Central memory CD8-positive, alpha-beta T cell (primary cell): ENCODE measurements at regions not wholly inside any gene's neighbourhood (a gene's known extent, or its start where the extent isn't known, plus 50 kb on each side); places are given as distances from the start of the nearest gene placed in this dataset.

ENCODE experiments used
- ATAC-seq: fragments of 150-1000 bp; cut with Tn5 transposase; replicated peaks from 2 replicates; pipeline ENCODE4 v1.10.0; 2022; ENCODE audit warnings: mild to moderate bottlenecking, moderate FRiP score, moderate number of reproducible peaks; ENCODE audit not compliant: poor library complexity, severe bottlenecking; ENCODE audit errors: extremely low read depth
- DNase-seq, 2 donors: peaks; one replicate each; pipeline ENCODE4 v3.0.0; 2021; ENCODE audit warnings: low spot score in 2 of 2
- H3K27ac Mint-ChIP-seq: one replicate; pipeline ENCODE4 v1.8.0; 2022; ENCODE audit warnings: low read depth, mild to moderate bottlenecking, moderate library complexity, mixed read lengths
- H3K27me3 Mint-ChIP-seq: one replicate; pipeline ENCODE4 v1.8.0; 2022; ENCODE audit warnings: mixed read lengths
- H3K36me3 Mint-ChIP-seq: one replicate; pipeline ENCODE4 v1.8.0; 2022; ENCODE audit warnings: mild to moderate bottlenecking, moderate library complexity, mixed read lengths; ENCODE audit not compliant: insufficient read depth
- H3K4me1 Mint-ChIP-seq: one replicate; pipeline ENCODE4 v1.8.0; 2022; ENCODE audit warnings: mixed read lengths
- H3K4me3 Mint-ChIP-seq: one replicate; pipeline ENCODE4 v1.8.0; 2022; ENCODE audit warnings: mild to moderate bottlenecking, moderate library complexity, mixed read lengths
- H3K9me3 Mint-ChIP-seq: one replicate; pipeline ENCODE4 v1.8.0; 2022; ENCODE audit warnings: mixed read lengths

- Mint-ChIP-seq H3K4me3 (no peak overlapping the region), H3K36me3 (no peaks in the 10 kb centered on the region), H3K9me3 (no peaks in the 10 kb centered on the region), H3K27ac (no peak overlapping the region), H3K27me3 (peaks cover 64% of the 10 kb centered on the region), H3K4me1 (no peaks in the 10 kb centered on the region)
- no peak for DNase-seq
- ATAC-seq, result no peak
These were observed 200.4 kb downstream of the TSN start for GRCh38 chr2:121955872-121956271.

DNA sequence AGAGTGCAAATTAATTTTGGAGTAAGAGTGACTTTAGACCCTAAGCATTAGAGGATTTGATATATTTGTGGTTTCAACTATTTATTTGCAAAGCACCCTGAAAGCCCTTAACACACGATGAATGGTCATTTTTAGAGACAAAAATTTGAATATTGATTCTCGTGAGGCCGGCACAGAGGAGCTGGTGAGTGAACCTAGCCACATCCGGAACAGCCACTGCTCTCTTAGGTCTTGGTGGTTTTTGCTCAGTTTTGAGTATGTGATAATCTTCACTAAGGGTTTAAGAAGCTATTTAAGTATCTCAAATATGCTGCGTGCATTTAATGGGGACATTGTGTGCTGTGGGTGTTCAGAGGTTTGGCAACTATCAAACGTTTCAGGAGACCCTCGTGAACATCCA, 204.8 kb downstream of the TSN start:
- H3K36me3 Mint-ChIP-seq, result no peaks in the 10 kb centered on the region
- ATAC-seq (no peak), DNase-seq (no peak)
- no peaks in the 10 kb centered on the region for H3K4me1 Mint-ChIP-seq
- no peak overlapping the region for H3K4me3 Mint-ChIP-seq
- H3K9me3 Mint-ChIP-seq, result no peaks in the 10 kb centered on the region
- no peak overlapping the region for H3K27ac Mint-ChIP-seq
- peaks cover 54% of the 10 kb centered on the region for H3K27me3 Mint-ChIP-seq

DNA sequence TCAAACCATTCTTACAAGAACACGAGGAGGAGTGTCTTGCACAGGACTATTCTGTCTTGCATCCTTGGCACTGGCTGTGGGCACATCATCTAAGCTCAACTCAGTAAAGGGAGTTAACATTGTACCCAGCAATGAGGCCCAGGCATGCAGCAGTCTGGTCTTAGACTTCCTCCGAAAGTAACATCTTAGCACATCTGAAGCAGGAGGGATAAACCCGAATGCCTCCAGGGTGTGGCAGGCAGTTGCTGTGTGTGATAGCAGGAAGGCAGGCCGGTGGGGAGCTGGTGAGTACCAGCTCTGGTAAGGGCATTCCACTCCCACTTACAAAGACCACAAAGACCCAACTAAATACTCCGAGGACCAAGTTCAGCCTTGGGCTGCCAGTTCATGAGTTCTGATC, 206.3 kb downstream of the TSN start:
- Mint-ChIP-seq H3K4me1 (no peaks in the 10 kb centered on the region), H3K9me3 (no peaks in the 10 kb centered on the region), H3K27me3 (peaks cover 46% of the 10 kb centered on the region), H3K36me3 (no peaks in the 10 kb centered on the region), H3K27ac (no peak overlapping the region), H3K4me3 (no peak overlapping the region)
- DNase-seq, result no peak
- no peak for ATAC-seq

DNA sequence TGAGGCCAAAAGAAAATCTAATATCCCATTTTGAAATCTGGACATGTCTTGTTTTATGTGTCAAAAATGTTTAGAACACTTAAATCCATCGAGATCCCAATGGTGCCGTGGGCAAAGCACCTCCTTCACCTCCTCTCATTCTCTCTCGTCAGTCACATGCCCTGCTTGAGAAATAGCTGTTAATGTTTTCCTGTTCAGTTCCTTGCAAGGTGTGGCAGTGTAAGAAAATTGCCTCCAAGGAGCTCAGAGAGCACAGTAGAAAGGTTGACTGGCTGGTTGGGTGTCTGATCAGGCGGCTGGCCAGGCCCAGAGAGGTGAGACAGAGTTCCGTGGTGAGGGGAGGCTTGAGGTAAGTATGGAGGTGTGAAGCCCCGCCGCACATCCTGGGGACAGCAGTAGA, 210.2 kb downstream of the TSN start:
- Mint-ChIP-seq H3K36me3 (no peaks in the 10 kb centered on the region), H3K9me3 (no peaks in the 10 kb centered on the region), H3K4me1 (no peaks in the 10 kb centered on the region), H3K27me3 (peaks cover 27% of the 10 kb centered on the region), H3K4me3 (no peak overlapping the region), H3K27ac (no peak overlapping the region)
- no peak for ATAC-seq
- no peak for DNase-seq

- H3K9me3 Mint-ChIP-seq, result no peaks in the 10 kb centered on the region
- no peaks in the 10 kb centered on the region for H3K36me3 Mint-ChIP-seq
- no peak for DNase-seq
- no peak overlapping the region for H3K4me3 Mint-ChIP-seq
- H3K27me3 Mint-ChIP-seq, result peaks cover 33% of the 10 kb centered on the region
- H3K4me1 Mint-ChIP-seq, result no peaks in the 10 kb centered on the region
- no peak for ATAC-seq
- no peak overlapping the region for H3K27ac Mint-ChIP-seq
These were observed 211.2 kb downstream of the TSN start for GRCh38 chr2:121966663-121967062.

GRCh38 chr2:121969166-121969565, 213.7 kb downstream of the TSN start:
- no peaks in the 10 kb centered on the region for H3K4me1 Mint-ChIP-seq

GRCh38 chr2:121969766-121970639, 214.6 kb downstream of the TSN start:
- DNase-seq (no peak), ATAC-seq (no peak)
- no peaks in the 10 kb centered on the region for H3K9me3 Mint-ChIP-seq
- no peaks in the 10 kb centered on the region for H3K36me3 Mint-ChIP-seq
- H3K4me1 Mint-ChIP-seq, result peaks cover 4% of the 10 kb centered on the region
- H3K27ac Mint-ChIP-seq, result no peak overlapping the region
- H3K27me3 Mint-ChIP-seq, result peaks cover 39% of the 10 kb centered on the region
- H3K4me3 Mint-ChIP-seq, result no peak overlapping the region

More at GRCh38 chr2:121969166-121969565, 213.7 kb downstream of the TSN start:
- Mint-ChIP-seq H3K27me3 (peaks cover 39% of the 10 kb centered on the region), H3K4me3 (no peak overlapping the region), H3K27ac (no peak overlapping the region), H3K36me3 (no peaks in the 10 kb centered on the region), H3K9me3 (no peaks in the 10 kb centered on the region)
- no peak for ATAC-seq
- no peak for DNase-seq

DNA sequence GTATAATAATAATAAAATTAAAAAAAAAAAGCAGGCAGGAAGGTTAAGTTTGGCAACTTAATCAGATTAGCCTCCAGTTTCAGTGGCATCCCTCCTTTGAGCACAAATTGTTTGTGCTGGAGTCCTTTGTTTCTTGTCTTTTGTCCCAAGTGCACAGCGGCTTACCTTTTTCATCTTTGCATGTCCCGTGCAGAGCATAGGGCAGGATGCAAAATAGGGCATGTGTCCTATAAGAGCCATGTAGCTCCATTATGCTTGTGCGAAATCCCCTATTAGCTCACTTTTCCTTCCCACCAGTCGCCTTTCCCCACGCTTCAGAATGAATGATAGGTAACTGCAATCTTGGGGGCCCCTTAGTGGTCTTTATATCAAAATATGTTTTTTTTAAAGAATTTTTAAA, 216.8 kb downstream of the TSN start:
- no peak for DNase-seq
- ATAC-seq, result no peak
- no peak overlapping the region for H3K4me3 Mint-ChIP-seq
- H3K9me3 Mint-ChIP-seq, result no peaks in the 10 kb centered on the region
- H3K36me3 Mint-ChIP-seq, result no peaks in the 10 kb centered on the region
- H3K4me1 Mint-ChIP-seq, result peaks cover 13% of the 10 kb centered on the region
- H3K27ac Mint-ChIP-seq, result no peak overlapping the region
- peaks cover 39% of the 10 kb centered on the region for H3K27me3 Mint-ChIP-seq

GRCh38 chr2:121974897-121975661, 219.6 kb downstream of the TSN start:
- ATAC-seq (peak; percentile 74), DNase-seq (peak in 1 of 2 donors; percentile 29)
- peaks cover 13% of the 10 kb centered on the region for H3K4me1 Mint-ChIP-seq
- H3K36me3 Mint-ChIP-seq, result no peaks in the 10 kb centered on the region
- H3K4me3 Mint-ChIP-seq, result peak overlapping the region; percentile 68
- peak overlapping the region; percentile 87 for H3K27ac Mint-ChIP-seq
- peaks cover 32% of the 10 kb centered on the region for H3K27me3 Mint-ChIP-seq
- no peaks in the 10 kb centered on the region for H3K9me3 Mint-ChIP-seq

- H3K4me3 Mint-ChIP-seq, result no peak overlapping the region
- H3K27me3 Mint-ChIP-seq, result peaks cover 14% of the 10 kb centered on the region
- H3K4me1 Mint-ChIP-seq, result peaks cover 13% of the 10 kb centered on the region
- ATAC-seq (no peak), DNase-seq (no peak)
- H3K36me3 Mint-ChIP-seq, result no peaks in the 10 kb centered on the region
- no peaks in the 10 kb centered on the region for H3K9me3 Mint-ChIP-seq
- H3K27ac Mint-ChIP-seq, result no peak overlapping the region
These were observed 221.5 kb downstream of the TSN start for GRCh38 chr2:121976926-121977325.

GRCh38 chr2:121977326-121977725, 221.9 kb downstream of the TSN start:
- H3K4me1 Mint-ChIP-seq, result peaks cover 13% of the 10 kb centered on the region

DNA sequence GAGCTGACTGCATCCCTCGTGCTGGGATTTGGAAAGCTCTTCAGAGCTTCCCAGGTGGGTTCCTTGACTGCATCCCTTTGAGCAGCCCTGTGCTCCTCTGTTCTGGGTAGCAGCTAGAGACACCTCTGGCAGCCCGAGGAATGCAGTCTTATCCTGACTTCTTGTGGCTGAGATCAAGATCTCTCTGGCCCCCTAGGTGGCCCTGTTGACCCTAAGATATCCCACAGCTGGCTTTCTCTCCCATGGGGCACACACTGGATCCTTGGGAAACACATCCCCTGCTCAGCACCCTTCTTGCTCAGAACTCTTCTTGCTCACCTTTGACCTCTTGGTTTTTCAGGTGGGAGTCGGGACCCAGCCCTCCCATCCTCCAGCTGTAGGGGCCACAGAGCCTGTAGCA, 237.2 kb downstream of the TSN start:
- H3K4me3 Mint-ChIP-seq, result no peak overlapping the region
- H3K36me3 Mint-ChIP-seq, result no peaks in the 10 kb centered on the region
- H3K27ac Mint-ChIP-seq, result no peak overlapping the region
- DNase-seq (no peak), ATAC-seq (no peak)
- peaks cover 47% of the 10 kb centered on the region for H3K27me3 Mint-ChIP-seq
- no peaks in the 10 kb centered on the region for H3K9me3 Mint-ChIP-seq
- H3K4me1 Mint-ChIP-seq, result no peaks in the 10 kb centered on the region

More at GRCh38 chr2:121977326-121977725, 221.9 kb downstream of the TSN start:
- Mint-ChIP-seq H3K27ac (no peak overlapping the region), H3K36me3 (no peaks in the 10 kb centered on the region), H3K4me3 (no peak overlapping the region), H3K27me3 (peaks cover 12% of the 10 kb centered on the region), H3K9me3 (no peaks in the 10 kb centered on the region)
- DNase-seq (no peak), ATAC-seq (no peak)

DNA sequence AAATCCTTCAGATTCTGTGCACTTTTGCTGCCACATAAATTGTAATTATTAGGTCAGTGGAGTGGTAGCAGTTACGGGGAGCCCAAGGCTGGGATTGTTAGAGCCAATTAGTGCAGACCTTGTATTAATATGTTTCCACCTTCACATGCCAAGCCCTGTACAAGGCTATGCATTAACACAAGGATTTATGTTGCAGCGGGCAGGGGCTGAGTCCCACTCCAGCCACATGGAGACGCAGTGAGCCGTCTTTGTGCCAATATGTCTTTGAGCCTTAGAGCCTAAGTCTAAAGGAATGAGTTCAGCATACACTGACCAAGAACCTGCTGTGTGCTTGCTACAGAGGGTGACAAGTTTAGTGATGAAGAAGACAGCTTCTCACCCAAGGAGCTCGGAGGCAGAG, 238.2 kb downstream of the TSN start:
- DNase-seq, result no peak
- Mint-ChIP-seq H3K4me1 (no peaks in the 10 kb centered on the region), H3K27me3 (peaks cover 45% of the 10 kb centered on the region), H3K9me3 (no peaks in the 10 kb centered on the region), H3K36me3 (no peaks in the 10 kb centered on the region), H3K27ac (no peak overlapping the region), H3K4me3 (no peak overlapping the region)
- no peak for ATAC-seq
